Keratinocyte (primary cell): ENCODE measurements at regions not wholly inside any gene's neighbourhood (a gene's known extent, or its start where the extent isn't known, plus 50 kb on each side); places are given as distances from the start of the nearest gene placed in this dataset.

Source experiments
- EZH2 ChIP-seq: IDR thresholded peaks from one replicate; pipeline ENCODE4 v1.6.1; 2012; ENCODE audit warnings: inconsistent platforms, mild to moderate bottlenecking, low read length, moderate library complexity
- TF ChIP-seq, protein P1 (sequence below), 3 experiments: IDR thresholded peaks in 1 of 3; conservative IDR thresholded peaks in 1 of 3; optimal IDR thresholded peaks in 1 of 3; 2 replicates in 2 of 3; 3 replicates in 1 of 3; pipeline versions ENCODE3 to v1.5.1; 2011; ENCODE audit warnings: low read length in 3 of 3, mild to moderate bottlenecking in 3 of 3, moderate library complexity in 2 of 3, control low read depth in 1 of 3, inconsistent platforms in 1 of 3; ENCODE audit not compliant: insufficient read depth in 2 of 3; ENCODE audit errors: extremely low read depth in 1 of 3

- TF ChIP-seq, protein P1, sequence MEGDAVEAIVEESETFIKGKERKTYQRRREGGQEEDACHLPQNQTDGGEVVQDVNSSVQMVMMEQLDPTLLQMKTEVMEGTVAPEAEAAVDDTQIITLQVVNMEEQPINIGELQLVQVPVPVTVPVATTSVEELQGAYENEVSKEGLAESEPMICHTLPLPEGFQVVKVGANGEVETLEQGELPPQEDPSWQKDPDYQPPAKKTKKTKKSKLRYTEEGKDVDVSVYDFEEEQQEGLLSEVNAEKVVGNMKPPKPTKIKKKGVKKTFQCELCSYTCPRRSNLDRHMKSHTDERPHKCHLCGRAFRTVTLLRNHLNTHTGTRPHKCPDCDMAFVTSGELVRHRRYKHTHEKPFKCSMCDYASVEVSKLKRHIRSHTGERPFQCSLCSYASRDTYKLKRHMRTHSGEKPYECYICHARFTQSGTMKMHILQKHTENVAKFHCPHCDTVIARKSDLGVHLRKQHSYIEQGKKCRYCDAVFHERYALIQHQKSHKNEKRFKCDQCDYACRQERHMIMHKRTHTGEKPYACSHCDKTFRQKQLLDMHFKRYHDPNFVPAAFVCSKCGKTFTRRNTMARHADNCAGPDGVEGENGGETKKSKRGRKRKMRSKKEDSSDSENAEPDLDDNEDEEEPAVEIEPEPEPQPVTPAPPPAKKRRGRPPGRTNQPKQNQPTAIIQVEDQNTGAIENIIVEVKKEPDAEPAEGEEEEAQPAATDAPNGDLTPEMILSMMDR (optimal IDR thresholded peaks at IDR 0.05 in 1 of 3, IDR thresholded peaks at IDR 0.05 in 1 of 3, conservative IDR thresholded peaks at IDR 0.05 in 1 of 3; ENCODE audit: extremely low read depth in 1 of 3, insufficient read depth in 2 of 3, low read length in 3 of 3), result no peak
- TF ChIP-seq EZH2, result no peak
Measured at GRCh38 chr1:42033629-42034028, 114.9 kb upstream of the HIVEP3 start.
